ENCODE measurements at regions not wholly inside any gene's neighbourhood (a gene's known extent, or its start where the extent isn't known, plus 50 kb on each side); places are given as distances from the start of the nearest gene placed in this dataset.

GRCh38 chr2:158049129-158049855 lies 52.4 kb upstream of the UPP2 start:
- POLR2A ChIA-PET, result interaction anchor here (0.6 kb wide), 1 partner anchor 24 kb away, joined by 5 read pairs; no protein-coding TSS in a partner anchor

GRCh38 chr2:158048327-158048726 lies 53.3 kb upstream of the UPP2 start:
- CTCF ChIA-PET, result no interaction called here
- POLR2A ChIA-PET, result no interaction called here

More at GRCh38 chr2:158049129-158049855, 52.4 kb upstream of the UPP2 start:
- CTCF ChIA-PET, result no interaction called here

- ChIA-PET POLR2A (no interaction called here), CTCF (no interaction called here)
Observed at GRCh38 chr2:158047156-158047611, 54.5 kb upstream of the UPP2 start.

- POLR2A ChIA-PET, result no interaction called here
- CTCF ChIA-PET, result no interaction called here
Observed at GRCh38 chr2:158046121-158046880, 55.4 kb upstream of the UPP2 start.

GRCh38 chr2:158045362-158045761 lies 56.3 kb upstream of the UPP2 start:
- ChIA-PET POLR2A (no interaction called here), CTCF (no interaction called here)

- POLR2A ChIA-PET, result no interaction called here
- CTCF ChIA-PET, result no interaction called here
Observed at GRCh38 chr2:158043181-158043948, 58.3 kb upstream of the UPP2 start.

GRCh38 chr2:158042666-158043065 lies 59.0 kb upstream of the UPP2 start:
- ChIA-PET CTCF (no interaction called here), POLR2A (no interaction called here)

GRCh38 chr2:158042245-158042644 lies 59.4 kb upstream of the UPP2 start:
- ChIA-PET POLR2A (no interaction called here), CTCF (no interaction called here)

- POLR2A ChIA-PET, result no interaction called here
- CTCF ChIA-PET, result no interaction called here
Observed at GRCh38 chr2:158041400-158041799, 60.3 kb upstream of the UPP2 start.

GRCh38 chr2:158038901-158039300 lies 62.8 kb upstream of the UPP2 start:
- CTCF ChIA-PET, result interaction anchor here (1.1 kb wide), 1 partner anchor 261 kb away, joined by 3 read pairs; no protein-coding TSS in a partner anchor
- POLR2A ChIA-PET, result no interaction called here

GRCh38 chr2:158034198-158034866 lies 67.3 kb upstream of the UPP2 start:
- POLR2A ChIA-PET, result no interaction called here
- CTCF ChIA-PET, result interaction anchor here (0.5 to 0.9 kb wide), 3 partner anchors 10 to 716 kb away, joined by 3 read pairs; no protein-coding TSS in a partner anchor

GRCh38 chr2:158031371-158031770 lies 70.3 kb upstream of the UPP2 start:
- CTCF ChIA-PET, result interaction anchor here (1.3 kb wide), 1 partner anchor 722 kb away, joined by 3 read pairs; no protein-coding TSS in a partner anchor
- POLR2A ChIA-PET, result no interaction called here

GRCh38 chr2:158025255-158025996 lies 76.2 kb upstream of the UPP2 start:
- POLR2A ChIA-PET, result interaction anchor here (0.7 kb wide), 1 partner anchor 24 kb away, joined by 5 read pairs; no protein-coding TSS in a partner anchor

GRCh38 chr2:158024288-158024898 lies 77.3 kb upstream of the UPP2 start:
- ChIA-PET CTCF (interaction anchor here (0.6 to 2.3 kb wide), 10 partner anchors 10 to 736 kb away, joined by 3 to 6 read pairs (median 4); no protein-coding TSS in a partner anchor), POLR2A (no interaction called here)

More at GRCh38 chr2:158025255-158025996, 76.2 kb upstream of the UPP2 start:
- CTCF ChIA-PET, result interaction anchor here (1.2 to 1.7 kb wide), 2 partner anchors 80 to 396 kb away, joined by 3 to 4 read pairs; no protein-coding TSS in a partner anchor

GRCh38 chr2:158022888-158023287 lies 78.8 kb upstream of the UPP2 start:
- POLR2A ChIA-PET, result no interaction called here
- CTCF ChIA-PET, result interaction anchor here (1.9 to 2.3 kb wide), 2 partner anchors 26 to 723 kb away, joined by 5 to 6 read pairs; no protein-coding TSS in a partner anchor

- CTCF ChIA-PET, result no interaction called here
- POLR2A ChIA-PET, result no interaction called here
Observed at GRCh38 chr2:158021226-158021625, 80.5 kb upstream of the UPP2 start.

GRCh38 chr2:158015428-158016076 lies 86.1 kb upstream of the UPP2 start:
- ChIA-PET POLR2A (no interaction called here), CTCF (no interaction called here)

- CTCF ChIA-PET, result interaction anchor here (1.3 kb wide), 1 partner anchor 10 kb away, joined by 6 read pairs; no protein-coding TSS in a partner anchor
- POLR2A ChIA-PET, result no interaction called here
Observed at GRCh38 chr2:158013891-158014290, 87.8 kb upstream of the UPP2 start.

Data from activated CD8-positive, alpha-beta memory T cell treated with anti-CD3 and anti-CD28 coated beads for 36 hours (primary cell).